Heart left ventricle (tissue), 16 donors: ENCODE measurements at regions not wholly inside any gene's neighbourhood (a gene's known extent, or its start where the extent isn't known, plus 50 kb on each side); places are given as distances from the start of the nearest gene placed in this dataset.

Experiments
- ATAC-seq, 4 donors: fragments of 200-7000 bp; cut with Tn5 transposase; one replicate each; pipeline ENCODE4 v1.9.1; 2020 to 2022; ENCODE audit warnings: moderate library complexity in 4 of 4, mild to moderate bottlenecking in 3 of 4, moderate number of reproducible peaks in 1 of 4
- DNase-seq, 5 donors: peaks; one replicate each; pipeline ENCODE4 v3.0.0-alpha.2; 2020
- H3K27ac ChIP-seq, 12 donors: fragments of 200-600 bp; sonication (generic) in 4 of 12; one replicate each; pipeline versions ENCODE4 v1.5.0 to v1.8.0; 2016 to 2022; ENCODE audit warnings: mild to moderate bottlenecking in 2 of 12
- H3K27me3 ChIP-seq, 9 donors: fragments of 200-600 bp; sonication (generic) in 2 of 9; one replicate each; pipeline versions ENCODE4 v1.5.1 to v1.8.0; 2016 to 2022; ENCODE audit warnings: mild to moderate bottlenecking in 3 of 9
- H3K36me3 ChIP-seq, 9 donors: fragments of 200-600 bp; sonication (generic) in 2 of 9; one replicate each; pipeline versions ENCODE4 v1.5.0 to v1.8.0; 2018 to 2022; ENCODE audit warnings: mild to moderate bottlenecking in 2 of 9
- H3K4me1 ChIP-seq, 12 donors: fragments of 200-600 bp; sonication (generic) in 4 of 12; one replicate each; pipeline versions ENCODE4 v1.5.0 to v1.8.0; 2016 to 2022; ENCODE audit warnings: mild to moderate bottlenecking in 3 of 12
- H3K4me3 ChIP-seq, 12 donors: fragments of 200-600 bp; sonication (generic) in 4 of 12; one replicate each; pipeline versions ENCODE4 v1.5.0 to v1.8.0; 2017 to 2022; ENCODE audit warnings: mild to moderate bottlenecking in 9 of 12, moderate library complexity in 4 of 12
- H3K9me3 ChIP-seq, 12 donors: fragments of 200-600 bp; sonication (generic) in 4 of 12; one replicate each; pipeline versions ENCODE4 v1.5.0 to v1.8.0; 2016 to 2022; ENCODE audit warnings: mild to moderate bottlenecking in 1 of 12
- CTCF ChIP-seq, 12 donors: fragments of 200-600 bp; sonication (generic) in 4 of 12; IDR thresholded peaks; one replicate each; pipeline versions ENCODE4 v1.5.0 to v1.8.0; 2018 to 2022; ENCODE audit warnings: antibody characterized with exemption in 12 of 12, mild to moderate bottlenecking in 5 of 12
- POLR2A ChIP-seq, 2 donors: fragments of 450-650 bp; IDR thresholded peaks; one replicate each; pipeline ENCODE4 v1.6.1; 2017; ENCODE audit warnings: antibody characterized with exemption in 2 of 2, mild to moderate bottlenecking in 2 of 2, moderate library complexity in 2 of 2
- WGBS, 4 donors: extraction: QIAGEN DNeasy Blood & Tissue Kit in 2 of 4; methylation state at CpG; one replicate each; pipeline versions ENCODE4 v1.1.5 to v1.1.7; 2013 to 2018; 5-methylcytosine and 5-hydroxymethylcytosine counted together
- intact Hi-C, 10 donors: fragments of 100-400 bp; cut with DNase I; formaldehyde crosslinking; loops; one replicate each; pipeline versions ENCODE4 v1.11.1 to v1.14.2; 2022
- donor health status: ischemic (EF 13 %, LVEDD 7.1; RV severe dilation, severe dysfunction).
- donor health status: healthy with polysubstance abuse.
- donor health status: DM: no; HTN: yes; CAD: no.
- donor health status: DM: no; HTN: no; CAD: no.
- donor health status: ischemic (EF 25% LVEDD 6.9; RV normal size, moderate dysfunction).
- donor health status: ischemic (EF 25% LVEDD 5.7; RV mildly dilated, moderate dysfunction).
- donor health status: healthy.
- donor health status: DM: yes; HTN: yes; CAD: no.
- donor health status: ischemic (EF 35%, LVEDD 5.7; RV mildly dilated, moderate dysfunction).
- donor health status: nonischemic (EF 11% LVEDD 7.7; RV severe dilation, severe dysfunction).
- donor health status: DM: yes; HTN: yes; CAD: no.
- donor health status: PGD.
- donor health status: ischemic (EF 29% LVEDD 5.4; RV normal size, mild dysfunction).
- donor health status: nonischemic (EF 23%, LVEDD 6.1; RV moderate dilation, normal function).

GRCh38 chr11:98955551-98955950 is 65.2 kb upstream of the CNTN5 start:
- Histone ChIP-seq H3K27me3 (no peaks in the 10 kb centered on the region), H3K27ac (no peak overlapping the region), H3K4me3 (no peak overlapping the region), H3K9me3 (no peaks in the 10 kb centered on the region), H3K36me3 (no peaks in the 10 kb centered on the region), H3K4me1 (no peaks in the 10 kb centered on the region)
- TF ChIP-seq POLR2A (IDR thresholded peaks at IDR 0.05), result no peak
- TF ChIP-seq CTCF (IDR thresholded peaks at IDR 0.05), result no peak
- 70 to 79% (median 73%) methylated on average over 1 of the region's 1 CpG for WGBS, 4 donors
- DNase-seq (no peak), ATAC-seq (no peak)
- intact Hi-C loops, result no loop called here

- intact Hi-C loops, result no loop called here
- Histone ChIP-seq H3K27me3 (no peaks in the 10 kb centered on the region), H3K36me3 (no peaks in the 10 kb centered on the region), H3K4me3 (no peak overlapping the region), H3K27ac (no peak overlapping the region), H3K9me3 (no peaks in the 10 kb centered on the region), H3K4me1 (no peaks in the 10 kb centered on the region)
- no peak for ATAC-seq
- DNase-seq, result no peak
- TF ChIP-seq POLR2A (IDR thresholded peaks at IDR 0.05) (no peak), CTCF (IDR thresholded peaks at IDR 0.05) (no peak)
- 73 to 80% (median 75%) methylated on average over 3 of the region's 3 CpGs for WGBS, 4 donors
Observed at GRCh38 chr11:98964146-98964545, 56.6 kb upstream of the CNTN5 start.

GRCh38 chr11:98965358-98965757 is 55.4 kb upstream of the CNTN5 start:
- WGBS, 4 donors, result 60 to 68% (median 62%) methylated on average over 1 of the region's 1 CpG
- ATAC-seq, result no peak

GRCh38 chr11:98965775-98966174 is 55.0 kb upstream of the CNTN5 start:
- intact Hi-C loops, result no loop called here
- no peak overlapping the region for H3K27ac ChIP-seq
- peaks cover 0 to 2% (median 0%) of the 10 kb centered on the region in 12 donors for H3K9me3 ChIP-seq
- no peak for TF ChIP-seq CTCF (IDR thresholded peaks at IDR 0.05)
- no peak for TF ChIP-seq POLR2A (IDR thresholded peaks at IDR 0.05)
- no peak overlapping the region for H3K4me3 ChIP-seq
- H3K27me3 ChIP-seq, result no peaks in the 10 kb centered on the region
- H3K4me1 ChIP-seq, result no peaks in the 10 kb centered on the region
- DNase-seq (no peak), ATAC-seq (no peak)
- no peaks in the 10 kb centered on the region for H3K36me3 ChIP-seq

More at GRCh38 chr11:98965358-98965757, 55.4 kb upstream of the CNTN5 start:
- no peak for TF ChIP-seq POLR2A (IDR thresholded peaks at IDR 0.05)
- TF ChIP-seq CTCF (IDR thresholded peaks at IDR 0.05), result no peak
- H3K36me3 ChIP-seq, result no peaks in the 10 kb centered on the region
- no peaks in the 10 kb centered on the region for H3K4me1 ChIP-seq
- no peaks in the 10 kb centered on the region for H3K27me3 ChIP-seq
- H3K4me3 ChIP-seq, result no peak overlapping the region
- intact Hi-C loops, result no loop called here
- DNase-seq, result no peak
- peaks cover 0 to 2% (median 0%) of the 10 kb centered on the region in 12 donors for H3K9me3 ChIP-seq
- no peak overlapping the region for H3K27ac ChIP-seq
